ELR (cell line): ENCODE measurements at regions not wholly inside any gene's neighbourhood (a gene's known extent, or its start where the extent isn't known, plus 50 kb on each side); places are given as distances from the start of the nearest gene placed in this dataset.
"Not testable (repeated sequence)": the region's sequence is repeated elsewhere in the genome, so short reads cannot be mapped to it uniquely, and the experiment has no call there.

Experiments used
- DNase-seq: peaks from one replicate; pipeline ENCODE4 v3.0.0-alpha.2; 2015; ENCODE audit warnings: low read depth

GRCh38 chr21:14826630-14827029, 238.2 kb downstream of the NRIP1 start:
- no peak for DNase-seq

- no peak for DNase-seq
These were observed 239.3 kb downstream of the NRIP1 start for GRCh38 chr21:14825514-14825974.

- DNase-seq, result no peak
These were observed 240.7 kb downstream of the NRIP1 start for GRCh38 chr21:14824126-14824525.

GRCh38 chr21:14817311-14817710, 247.5 kb downstream of the NRIP1 start:
- DNase-seq, result no peak

- DNase-seq, result no peak
These were observed 249.8 kb downstream of the NRIP1 start for GRCh38 chr21:14814991-14815390.

GRCh38 chr21:14814282-14814681, 250.5 kb downstream of the NRIP1 start:
- no peak for DNase-seq

- DNase-seq, result not testable (repeated sequence)
These were observed 258.1 kb upstream of the SAMSN1 start for GRCh38 chr21:14804170-14804569.

GRCh38 chr21:14797543-14797942, 251.4 kb upstream of the SAMSN1 start:
- no peak for DNase-seq

- no peak for DNase-seq
These were observed 241.2 kb upstream of the SAMSN1 start for GRCh38 chr21:14787312-14787711.

GRCh38 chr21:14785679-14786078, 239.6 kb upstream of the SAMSN1 start:
- no peak for DNase-seq

- DNase-seq, result peak; percentile 31
These were observed 227.7 kb upstream of the SAMSN1 start for GRCh38 chr21:14773777-14774345.

- no peak for DNase-seq
These were observed 225.5 kb upstream of the SAMSN1 start for GRCh38 chr21:14771593-14771992.

- DNase-seq, result no peak
These were observed 221.9 kb upstream of the SAMSN1 start for GRCh38 chr21:14768042-14768441.

GRCh38 chr21:14767192-14767852, 221.2 kb upstream of the SAMSN1 start:
- no peak for DNase-seq

- DNase-seq, result no peak
These were observed 220.1 kb upstream of the SAMSN1 start for GRCh38 chr21:14766241-14766640.

GRCh38 chr21:14763695-14764064, 217.6 kb upstream of the SAMSN1 start:
- DNase-seq, result no peak

- no peak for DNase-seq
These were observed 216.9 kb upstream of the SAMSN1 start for GRCh38 chr21:14762734-14763694.

- no peak for DNase-seq
These were observed 216.2 kb upstream of the SAMSN1 start for GRCh38 chr21:14762327-14762726.

- DNase-seq, result no peak
These were observed 213.2 kb upstream of the SAMSN1 start for GRCh38 chr21:14759285-14759684.

- no peak for DNase-seq
These were observed 212.7 kb upstream of the SAMSN1 start for GRCh38 chr21:14758849-14759248.

- DNase-seq, result no peak
These were observed 211.6 kb upstream of the SAMSN1 start for GRCh38 chr21:14757533-14758327.

- no peak for DNase-seq
These were observed 209.0 kb upstream of the SAMSN1 start for GRCh38 chr21:14755086-14755485.
